GM23338 (cell line): ENCODE measurements at regions not wholly inside any gene's neighbourhood (a gene's known extent, or its start where the extent isn't known, plus 50 kb on each side); places are given as distances from the start of the nearest gene placed in this dataset.

Source experiments
- ATAC-seq: fragments of 200-7000 bp; cut with Tn5 transposase; 3 replicates; pipeline ENCODE4 v1.9.1; 2020
- DNase-seq: peaks from one replicate; pipeline ENCODE4 v3.0.0-alpha.2; 2015; ENCODE audit warnings: low spot score
- H2AFZ ChIP-seq: fragments of 200-600 bp; sonication (generic); 2 replicates; pipeline ENCODE4 v1.8.0; 2016; ENCODE audit warnings: antibody characterized with exemption, mild to moderate bottlenecking, moderate library complexity
- H3F3A ChIP-seq: fragments of 200-600 bp; sonication (generic); replicated peaks from 2 replicates; pipeline ENCODE4 v1.8.0; 2017; ENCODE audit warnings: antibody characterized with exemption, mixed run types, low read depth
- H3K27ac ChIP-seq: fragments of 200-600 bp; sonication (generic); 2 replicates; pipeline ENCODE4 v1.6.1; 2016; ENCODE audit warnings: low read depth
- H3K27me3 ChIP-seq: fragments of 200-600 bp; sonication (generic); 2 replicates; pipeline ENCODE4 v1.8.0; 2016; ENCODE audit warnings: mild to moderate bottlenecking, mixed run types, moderate library complexity; ENCODE audit not compliant: insufficient read depth
- H3K36me3 ChIP-seq: fragments of 200-600 bp; sonication (generic); 2 replicates; pipeline ENCODE4 v1.8.0; 2016; ENCODE audit warnings: mild to moderate bottlenecking; ENCODE audit not compliant: insufficient read depth
- H3K4me1 ChIP-seq: fragments of 200-600 bp; sonication (generic); 2 replicates; pipeline ENCODE4 v1.8.0; 2016; ENCODE audit warnings: mild to moderate bottlenecking, moderate library complexity; ENCODE audit not compliant: insufficient read depth
- H3K4me2 ChIP-seq: fragments of 200-600 bp; sonication (generic); 2 replicates; pipeline ENCODE4 v1.7.1; 2017; ENCODE audit warnings: mixed run types
- H3K4me3 ChIP-seq: fragments of 200-600 bp; sonication (generic); 2 replicates; pipeline ENCODE4 v1.6.1; 2016; ENCODE audit warnings: mixed run types
- H3K79me2 ChIP-seq: fragments of 200-600 bp; sonication (generic); replicated peaks from 2 replicates; pipeline ENCODE4 v1.8.0; 2017; ENCODE audit warnings: mild to moderate bottlenecking; ENCODE audit not compliant: insufficient read depth
- H3K9me2 ChIP-seq: fragments of 200-600 bp; sonication (generic); 2 replicates; pipeline ENCODE4 v1.8.0; 2017; ENCODE audit not compliant: insufficient read depth
- H4K20me1 ChIP-seq: fragments of 200-600 bp; sonication (generic); replicated peaks from 2 replicates; pipeline ENCODE4 v1.8.0; 2017; ENCODE audit warnings: mild to moderate bottlenecking; ENCODE audit not compliant: insufficient read depth
- H3K27ac Mint-ChIP-seq: 2 replicates; pipeline ENCODE4 v1.8.0; 2020; ENCODE audit warnings: inconsistent platforms, mild to moderate bottlenecking, moderate library complexity, mixed read lengths
- H3K27me3 Mint-ChIP-seq: 3 replicates; pipeline ENCODE4 v1.8.0; 2022; ENCODE audit warnings: low read depth, mild to moderate bottlenecking, moderate library complexity, mixed read lengths, inconsistent platforms; ENCODE audit not compliant: insufficient read depth, poor library complexity
- H3K36me3 Mint-ChIP-seq: 3 replicates; pipeline ENCODE4 v1.8.0; 2021; ENCODE audit warnings: low read depth, mild to moderate bottlenecking, inconsistent platforms, moderate library complexity, mixed read lengths
- H3K4me1 Mint-ChIP-seq: 3 replicates; pipeline ENCODE4 v1.8.0; 2020; ENCODE audit warnings: mild to moderate bottlenecking, inconsistent platforms, mixed read lengths
- H3K4me3 Mint-ChIP-seq: 3 replicates; pipeline ENCODE4 v1.8.0; 2021; ENCODE audit warnings: moderate library complexity, mild to moderate bottlenecking, inconsistent platforms, mixed read lengths
- H3K9me3 Mint-ChIP-seq: 3 replicates; pipeline ENCODE4 v1.8.0; 2020; ENCODE audit warnings: moderate library complexity, mild to moderate bottlenecking, inconsistent platforms, mixed read lengths
- CREB1 ChIP-seq: fragments of 250-450 bp; sonication (Bioruptor Pico); IDR thresholded peaks from 2 replicates; pipeline ENCODE4 v1.5.0; 2020; ENCODE audit warnings: low read depth, mild to moderate bottlenecking, moderate library complexity
- ETS1 ChIP-seq: IDR thresholded peaks from 2 replicates; pipeline ENCODE4 v1.6.1; 2016; ENCODE audit warnings: antibody characterized with exemption
- EZH2 ChIP-seq: fragments of 200-600 bp; sonication (generic); IDR thresholded peaks from one replicate; pipeline ENCODE4 v1.8.0; 2017; ENCODE audit warnings: antibody characterized with exemption, mild to moderate bottlenecking, low read depth; ENCODE audit not compliant: unreplicated experiment
- EZH2phosphoT487 ChIP-seq: fragments of 200-600 bp; sonication (generic); IDR thresholded peaks from one replicate; pipeline ENCODE4 v1.8.1; 2018; ENCODE audit warnings: antibody characterized with exemption; ENCODE audit not compliant: unreplicated experiment
- JUNB ChIP-seq: IDR thresholded peaks from one replicate; pipeline ENCODE4 v1.6.1; 2016; ENCODE audit warnings: antibody characterized with exemption; ENCODE audit not compliant: unreplicated experiment
- NANOG ChIP-seq: IDR thresholded peaks from 2 replicates; pipeline ENCODE4 v1.6.1; 2016; ENCODE audit warnings: antibody characterized with exemption, borderline replicate concordance
- POLR2AphosphoS5 ChIP-seq: IDR thresholded peaks from 2 replicates; pipeline ENCODE4 v1.6.1; 2016; ENCODE audit warnings: antibody characterized with exemption, low read depth
- STAT1 ChIP-seq: IDR thresholded peaks from one replicate; pipeline ENCODE4 v1.6.1; 2016; ENCODE audit warnings: antibody characterized with exemption; ENCODE audit not compliant: unreplicated experiment
- ZNF114 ChIP-seq: fragments of 250-450 bp; sonication (Bioruptor Pico); IDR thresholded peaks from 2 replicates; pipeline ENCODE4 v1.5.0; 2020; ENCODE audit warnings: mild to moderate bottlenecking, moderate library complexity
- ZNF331 ChIP-seq: fragments of 250-450 bp; sonication (Bioruptor Pico); IDR thresholded peaks from 2 replicates; pipeline ENCODE4 v1.5.0; 2020; ENCODE audit warnings: low read depth, mild to moderate bottlenecking, moderate library complexity
- TF ChIP-seq, protein P1 (sequence below): fragments of 250-450 bp; sonication (Bioruptor Pico); IDR thresholded peaks from 2 replicates; pipeline ENCODE4 v1.5.0; 2020; ENCODE audit warnings: mild to moderate bottlenecking, moderate library complexity
- TF ChIP-seq, protein P2 (sequence below): IDR thresholded peaks from one replicate; pipeline ENCODE4 v1.6.1; 2018; ENCODE audit warnings: antibody characterized with exemption; ENCODE audit not compliant: unreplicated experiment
- TF ChIP-seq, protein P3 (sequence below), 2 experiments: fragments of 200-600 bp in 1 of 2; sonication (generic) in 1 of 2; conservative IDR thresholded peaks; 2 replicates each; pipeline versions ENCODE4 v1.5.1 to v1.6.1; 2016 to 2017; ENCODE audit warnings: antibody characterized with exemption in 2 of 2, low read depth in 2 of 2, mild to moderate bottlenecking in 2 of 2, moderate library complexity in 1 of 2

GRCh38 chr5:106730912-106731311 is 939.8 kb downstream of the EFNA5 start:
- Mint-ChIP-seq H3K36me3 (peaks cover 38% of the 10 kb centered on the region), H3K4me1 (no peaks in the 10 kb centered on the region), H3K27me3 (peaks cover 9% of the 10 kb centered on the region), H3K9me3 (peaks cover 43% of the 10 kb centered on the region), H3K27ac (no peak overlapping the region), H3K4me3 (no peak overlapping the region)
- ATAC-seq (no peak), DNase-seq (no peak)
- no peaks in the 10 kb centered on the region for H4K20me1 ChIP-seq
- no peaks in the 10 kb centered on the region for H3K27me3 ChIP-seq
- no peaks in the 10 kb centered on the region for H3F3A ChIP-seq
- peaks cover 4% of the 10 kb centered on the region; the same call in 1 of the 2 replicates for H3K36me3 ChIP-seq
- H3K79me2 ChIP-seq: no peaks in the 10 kb centered on the region
- H3K4me2 ChIP-seq: no peak overlapping the region
- H3K27ac ChIP-seq: no peak overlapping the region
- H3K4me1 ChIP-seq: no peaks in the 10 kb centered on the region
- no peak overlapping the region for H2AFZ ChIP-seq
- no peaks in the 10 kb centered on the region for H3K9me2 ChIP-seq
- TF ChIP-seq POLR2AphosphoS5 (no peak), NANOG (no peak), ETS1 (no peak), ZNF331 (CRISPR knock-in tag) (no peak), EZH2phosphoT487 (no peak), ZNF114 (no peak), JUNB (no peak), CREB1 (CRISPR knock-in tag) (no peak), EZH2 (no peak), STAT1 (no peak)
- TF ChIP-seq, protein P1, sequence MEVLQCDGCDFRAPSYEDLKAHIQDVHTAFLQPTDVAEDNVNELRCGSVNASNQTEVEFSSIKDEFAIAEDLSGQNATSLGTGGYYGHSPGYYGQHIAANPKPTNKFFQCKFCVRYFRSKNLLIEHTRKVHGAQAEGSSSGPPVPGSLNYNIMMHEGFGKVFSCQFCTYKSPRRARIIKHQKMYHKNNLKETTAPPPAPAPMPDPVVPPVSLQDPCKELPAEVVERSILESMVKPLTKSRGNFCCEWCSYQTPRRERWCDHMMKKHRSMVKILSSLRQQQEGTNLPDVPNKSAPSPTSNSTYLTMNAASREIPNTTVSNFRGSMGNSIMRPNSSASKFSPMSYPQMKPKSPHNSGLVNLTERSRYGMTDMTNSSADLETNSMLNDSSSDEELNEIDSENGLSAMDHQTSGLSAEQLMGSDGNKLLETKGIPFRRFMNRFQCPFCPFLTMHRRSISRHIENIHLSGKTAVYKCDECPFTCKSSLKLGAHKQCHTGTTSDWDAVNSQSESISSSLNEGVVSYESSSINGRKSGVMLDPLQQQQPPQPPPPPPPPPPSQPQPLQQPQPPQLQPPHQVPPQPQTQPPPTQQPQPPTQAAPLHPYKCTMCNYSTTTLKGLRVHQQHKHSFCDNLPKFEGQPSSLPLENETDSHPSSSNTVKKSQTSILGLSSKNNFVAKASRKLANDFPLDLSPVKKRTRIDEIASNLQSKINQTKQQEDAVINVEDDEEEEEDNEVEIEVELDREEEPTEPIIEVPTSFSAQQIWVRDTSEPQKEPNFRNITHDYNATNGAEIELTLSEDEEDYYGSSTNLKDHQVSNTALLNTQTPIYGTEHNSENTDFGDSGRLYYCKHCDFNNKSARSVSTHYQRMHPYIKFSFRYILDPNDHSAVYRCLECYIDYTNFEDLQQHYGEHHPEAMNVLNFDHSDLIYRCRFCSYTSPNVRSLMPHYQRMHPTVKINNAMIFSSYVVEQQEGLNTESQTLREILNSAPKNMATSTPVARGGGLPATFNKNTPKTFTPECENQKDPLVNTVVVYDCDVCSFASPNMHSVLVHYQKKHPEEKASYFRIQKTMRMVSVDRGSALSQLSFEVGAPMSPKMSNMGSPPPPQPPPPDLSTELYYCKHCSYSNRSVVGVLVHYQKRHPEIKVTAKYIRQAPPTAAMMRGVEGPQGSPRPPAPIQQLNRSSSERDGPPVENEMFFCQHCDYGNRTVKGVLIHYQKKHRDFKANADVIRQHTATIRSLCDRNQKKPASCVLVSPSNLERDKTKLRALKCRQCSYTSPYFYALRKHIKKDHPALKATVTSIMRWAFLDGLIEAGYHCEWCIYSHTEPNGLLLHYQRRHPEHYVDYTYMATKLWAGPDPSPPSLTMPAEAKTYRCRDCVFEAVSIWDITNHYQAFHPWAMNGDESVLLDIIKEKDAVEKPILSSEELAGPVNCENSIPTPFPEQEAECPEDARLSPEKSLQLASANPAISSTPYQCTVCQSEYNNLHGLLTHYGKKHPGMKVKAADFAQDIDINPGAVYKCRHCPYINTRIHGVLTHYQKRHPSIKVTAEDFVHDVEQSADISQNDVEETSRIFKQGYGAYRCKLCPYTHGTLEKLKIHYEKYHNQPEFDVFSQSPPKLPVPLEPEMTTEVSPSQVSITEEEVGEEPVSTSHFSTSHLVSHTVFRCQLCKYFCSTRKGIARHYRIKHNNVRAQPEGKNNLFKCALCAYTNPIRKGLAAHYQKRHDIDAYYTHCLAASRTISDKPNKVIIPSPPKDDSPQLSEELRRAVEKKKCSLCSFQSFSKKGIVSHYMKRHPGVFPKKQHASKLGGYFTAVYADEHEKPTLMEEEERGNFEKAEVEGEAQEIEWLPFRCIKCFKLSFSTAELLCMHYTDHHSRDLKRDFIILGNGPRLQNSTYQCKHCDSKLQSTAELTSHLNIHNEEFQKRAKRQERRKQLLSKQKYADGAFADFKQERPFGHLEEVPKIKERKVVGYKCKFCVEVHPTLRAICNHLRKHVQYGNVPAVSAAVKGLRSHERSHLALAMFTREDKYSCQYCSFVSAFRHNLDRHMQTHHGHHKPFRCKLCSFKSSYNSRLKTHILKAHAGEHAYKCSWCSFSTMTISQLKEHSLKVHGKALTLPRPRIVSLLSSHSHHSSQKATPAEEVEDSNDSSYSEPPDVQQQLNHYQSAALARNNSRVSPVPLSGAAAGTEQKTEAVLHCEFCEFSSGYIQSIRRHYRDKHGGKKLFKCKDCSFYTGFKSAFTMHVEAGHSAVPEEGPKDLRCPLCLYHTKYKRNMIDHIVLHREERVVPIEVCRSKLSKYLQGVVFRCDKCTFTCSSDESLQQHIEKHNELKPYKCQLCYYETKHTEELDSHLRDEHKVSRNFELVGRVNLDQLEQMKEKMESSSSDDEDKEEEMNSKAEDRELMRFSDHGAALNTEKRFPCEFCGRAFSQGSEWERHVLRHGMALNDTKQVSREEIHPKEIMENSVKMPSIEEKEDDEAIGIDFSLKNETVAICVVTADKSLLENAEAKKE (CRISPR knock-in tag): no peak
- TF ChIP-seq, protein P2, sequence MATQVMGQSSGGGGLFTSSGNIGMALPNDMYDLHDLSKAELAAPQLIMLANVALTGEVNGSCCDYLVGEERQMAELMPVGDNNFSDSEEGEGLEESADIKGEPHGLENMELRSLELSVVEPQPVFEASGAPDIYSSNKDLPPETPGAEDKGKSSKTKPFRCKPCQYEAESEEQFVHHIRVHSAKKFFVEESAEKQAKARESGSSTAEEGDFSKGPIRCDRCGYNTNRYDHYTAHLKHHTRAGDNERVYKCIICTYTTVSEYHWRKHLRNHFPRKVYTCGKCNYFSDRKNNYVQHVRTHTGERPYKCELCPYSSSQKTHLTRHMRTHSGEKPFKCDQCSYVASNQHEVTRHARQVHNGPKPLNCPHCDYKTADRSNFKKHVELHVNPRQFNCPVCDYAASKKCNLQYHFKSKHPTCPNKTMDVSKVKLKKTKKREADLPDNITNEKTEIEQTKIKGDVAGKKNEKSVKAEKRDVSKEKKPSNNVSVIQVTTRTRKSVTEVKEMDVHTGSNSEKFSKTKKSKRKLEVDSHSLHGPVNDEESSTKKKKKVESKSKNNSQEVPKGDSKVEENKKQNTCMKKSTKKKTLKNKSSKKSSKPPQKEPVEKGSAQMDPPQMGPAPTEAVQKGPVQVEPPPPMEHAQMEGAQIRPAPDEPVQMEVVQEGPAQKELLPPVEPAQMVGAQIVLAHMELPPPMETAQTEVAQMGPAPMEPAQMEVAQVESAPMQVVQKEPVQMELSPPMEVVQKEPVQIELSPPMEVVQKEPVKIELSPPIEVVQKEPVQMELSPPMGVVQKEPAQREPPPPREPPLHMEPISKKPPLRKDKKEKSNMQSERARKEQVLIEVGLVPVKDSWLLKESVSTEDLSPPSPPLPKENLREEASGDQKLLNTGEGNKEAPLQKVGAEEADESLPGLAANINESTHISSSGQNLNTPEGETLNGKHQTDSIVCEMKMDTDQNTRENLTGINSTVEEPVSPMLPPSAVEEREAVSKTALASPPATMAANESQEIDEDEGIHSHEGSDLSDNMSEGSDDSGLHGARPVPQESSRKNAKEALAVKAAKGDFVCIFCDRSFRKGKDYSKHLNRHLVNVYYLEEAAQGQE: no peak
- TF ChIP-seq, protein P3, sequence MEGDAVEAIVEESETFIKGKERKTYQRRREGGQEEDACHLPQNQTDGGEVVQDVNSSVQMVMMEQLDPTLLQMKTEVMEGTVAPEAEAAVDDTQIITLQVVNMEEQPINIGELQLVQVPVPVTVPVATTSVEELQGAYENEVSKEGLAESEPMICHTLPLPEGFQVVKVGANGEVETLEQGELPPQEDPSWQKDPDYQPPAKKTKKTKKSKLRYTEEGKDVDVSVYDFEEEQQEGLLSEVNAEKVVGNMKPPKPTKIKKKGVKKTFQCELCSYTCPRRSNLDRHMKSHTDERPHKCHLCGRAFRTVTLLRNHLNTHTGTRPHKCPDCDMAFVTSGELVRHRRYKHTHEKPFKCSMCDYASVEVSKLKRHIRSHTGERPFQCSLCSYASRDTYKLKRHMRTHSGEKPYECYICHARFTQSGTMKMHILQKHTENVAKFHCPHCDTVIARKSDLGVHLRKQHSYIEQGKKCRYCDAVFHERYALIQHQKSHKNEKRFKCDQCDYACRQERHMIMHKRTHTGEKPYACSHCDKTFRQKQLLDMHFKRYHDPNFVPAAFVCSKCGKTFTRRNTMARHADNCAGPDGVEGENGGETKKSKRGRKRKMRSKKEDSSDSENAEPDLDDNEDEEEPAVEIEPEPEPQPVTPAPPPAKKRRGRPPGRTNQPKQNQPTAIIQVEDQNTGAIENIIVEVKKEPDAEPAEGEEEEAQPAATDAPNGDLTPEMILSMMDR (conservative IDR thresholded peaks at IDR 0.05; ENCODE audit: low read depth in 2 of 2): no peak
- no peak overlapping the region for H3K4me3 ChIP-seq
